ENCODE measurements at regions not wholly inside any gene's neighbourhood (a gene's known extent, or its start where the extent isn't known, plus 50 kb on each side); places are given as distances from the start of the nearest gene placed in this dataset.

DNA sequence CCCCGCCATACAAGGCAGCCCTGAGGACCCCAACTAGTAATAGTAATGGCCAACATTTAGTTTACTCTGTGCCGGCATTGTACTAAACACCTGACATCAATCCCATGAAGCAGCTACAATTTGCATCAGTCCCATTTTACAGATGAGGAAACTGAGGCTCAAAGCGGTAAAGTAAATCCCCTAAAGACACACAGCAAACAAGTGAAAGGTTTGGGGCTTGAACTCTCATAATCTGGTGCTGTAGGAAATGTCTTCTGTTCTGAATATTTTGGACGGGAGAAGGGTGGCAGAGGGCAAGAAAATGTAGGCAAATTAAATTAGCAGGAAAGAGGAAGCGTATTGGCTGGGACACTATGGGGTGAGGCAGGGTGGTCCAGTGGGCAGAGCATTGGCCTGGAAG, 160.3 kb upstream of the SYT13 start:
- DNase-seq (ENCODE audit: low read depth in 4 of 4, low spot score in 1 of 4), result no peak

DNA sequence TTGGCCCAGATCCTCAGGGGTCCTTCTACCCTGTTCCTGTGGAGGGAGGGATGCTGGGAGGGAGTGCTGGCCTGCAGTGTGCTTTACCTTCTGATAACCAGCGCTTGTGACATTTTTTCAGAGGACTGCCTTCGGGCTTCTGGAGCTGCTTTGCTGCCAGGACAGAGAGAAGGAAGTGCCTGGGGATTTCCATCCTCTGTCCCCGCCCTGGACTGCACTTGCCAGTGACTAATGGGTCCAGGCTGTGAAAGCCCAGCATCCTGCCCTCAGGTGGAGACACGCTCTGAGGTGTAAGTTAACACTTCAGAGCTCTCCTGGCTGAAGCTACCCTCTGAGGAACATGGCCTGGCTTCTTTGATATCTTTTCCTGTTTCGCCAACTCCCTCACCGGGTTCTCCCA, 158.7 kb upstream of the SYT13 start:
- no peak for DNase-seq (ENCODE audit: low read depth in 4 of 4, low spot score in 1 of 4)

DNA sequence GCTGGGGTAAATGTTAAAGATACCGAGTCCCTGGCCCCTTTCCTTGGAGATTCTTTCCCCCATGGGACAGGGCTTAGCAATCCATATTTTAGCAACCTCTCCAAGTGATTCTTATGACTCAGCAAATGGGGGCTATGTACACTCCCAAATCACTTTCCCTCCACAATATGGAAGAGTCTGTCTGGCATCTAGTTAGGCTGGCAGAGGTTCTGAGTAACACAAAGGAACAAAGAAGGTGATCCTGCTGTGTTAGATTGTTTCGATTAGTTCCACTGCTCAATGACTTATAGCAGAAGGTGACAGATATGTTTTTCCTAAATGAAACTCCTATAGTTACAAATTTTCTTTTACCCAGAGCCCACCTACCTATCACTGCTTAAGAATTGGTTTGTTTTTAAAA, 154.0 kb upstream of the SYT13 start:
- no peak for DNase-seq (ENCODE audit: low read depth in 4 of 4, low spot score in 1 of 4)

DNA sequence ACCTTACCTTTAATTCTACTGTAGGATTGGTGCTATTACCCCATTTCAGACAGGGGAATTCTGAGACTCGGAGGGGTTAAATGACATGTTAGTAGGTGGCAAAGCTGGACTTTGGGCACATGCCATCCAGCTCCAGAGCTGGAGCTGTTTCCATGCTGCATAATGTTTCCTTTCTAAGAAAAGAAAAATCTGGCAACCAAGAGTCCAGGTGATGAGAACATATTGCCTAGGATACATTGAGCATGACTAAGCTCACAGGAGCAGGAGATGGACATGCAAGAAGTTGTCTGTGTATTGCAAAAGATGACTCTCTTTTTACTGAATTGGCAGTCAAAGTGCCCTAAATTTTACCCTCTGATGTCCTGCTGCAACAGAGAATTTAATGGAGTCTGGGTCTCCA, 150.8 kb upstream of the SYT13 start:
- DNase-seq (ENCODE audit: low read depth in 4 of 4, low spot score in 1 of 4), result no peak

DNA sequence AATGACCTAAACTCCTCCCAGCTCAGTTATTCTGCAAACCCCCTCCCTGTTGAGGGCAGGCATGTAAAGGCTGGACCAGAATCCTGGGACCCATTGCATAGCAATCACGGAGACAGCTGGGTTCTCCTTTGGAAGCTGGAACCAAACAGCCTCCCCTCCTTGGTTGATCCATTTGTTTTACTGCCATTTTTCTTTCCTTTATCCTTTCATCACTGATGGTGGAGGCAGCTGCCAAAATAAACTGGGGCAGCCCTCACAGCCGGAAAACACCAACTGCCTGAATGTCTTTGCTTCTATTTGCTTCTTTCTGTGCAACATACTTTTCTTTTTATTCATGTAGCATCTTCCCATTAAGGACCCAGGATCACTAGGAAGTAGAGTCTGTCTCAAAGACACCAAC, 150.0 kb upstream of the SYT13 start:
- DNase-seq (ENCODE audit: low read depth in 4 of 4, low spot score in 1 of 4), result no peak

DNA sequence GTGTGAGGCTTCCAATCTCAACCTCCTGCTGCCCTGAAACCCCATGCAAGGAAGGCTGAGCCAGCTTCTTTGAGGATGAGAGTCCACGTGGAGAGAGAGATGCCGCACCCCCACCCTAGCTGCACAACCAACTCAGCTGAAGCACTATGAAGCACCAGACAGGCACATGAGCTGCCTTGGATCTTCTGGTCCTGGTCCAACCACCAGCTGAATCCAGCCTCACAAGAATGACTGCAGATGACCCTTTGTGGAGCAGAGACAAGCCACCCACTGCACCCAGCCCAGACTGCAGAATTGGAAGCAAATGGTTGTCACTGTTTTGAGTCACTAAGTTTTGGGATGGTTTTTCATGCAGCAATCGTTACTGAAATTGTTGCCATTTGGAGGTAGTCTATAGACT, 149.6 kb upstream of the SYT13 start:
- no peak for DNase-seq (ENCODE audit: low read depth in 4 of 4, low spot score in 1 of 4)

DNA sequence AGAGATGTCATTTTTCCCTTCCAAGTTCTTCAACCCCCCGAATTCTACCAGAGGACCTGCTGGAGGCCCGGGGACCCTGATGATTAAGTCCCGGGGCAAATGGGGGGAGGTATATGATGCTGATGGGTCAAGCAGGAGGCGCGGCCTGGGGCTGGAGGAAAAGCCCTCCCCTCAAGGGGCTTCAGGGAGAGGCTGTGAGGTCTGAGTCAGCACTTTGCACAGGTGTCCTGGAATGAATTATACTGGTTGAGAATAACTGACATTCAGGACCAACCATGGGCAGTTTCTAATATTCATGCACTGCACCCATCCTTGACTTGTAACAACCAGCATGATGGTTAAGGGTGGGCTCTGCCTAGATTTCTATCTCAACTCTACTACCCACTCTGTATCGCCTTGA, 146.8 kb upstream of the SYT13 start:
- no peak for DNase-seq (ENCODE audit: low read depth in 4 of 4, low spot score in 1 of 4)

DNA sequence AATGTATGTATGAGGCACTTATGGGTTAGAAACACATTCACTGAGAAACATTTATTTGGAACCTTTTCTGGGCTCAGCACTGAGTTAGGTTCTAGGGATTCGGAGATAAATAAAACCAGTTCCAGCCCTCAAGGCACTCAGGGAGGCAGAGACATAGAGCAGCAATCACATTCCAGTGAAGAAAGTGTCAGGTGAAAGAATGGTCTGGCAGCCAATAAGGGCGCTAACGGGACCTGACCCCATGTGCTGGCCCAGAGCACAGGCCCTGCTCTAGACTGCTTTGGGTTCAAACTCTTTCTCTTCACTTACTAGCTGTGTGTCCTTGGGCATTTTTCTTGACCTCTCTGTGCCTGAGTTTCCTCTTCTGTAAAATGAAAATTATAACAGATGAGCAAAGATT, 146.0 kb upstream of the SYT13 start:
- DNase-seq (ENCODE audit: low read depth in 4 of 4, low spot score in 1 of 4), result no peak

DNA sequence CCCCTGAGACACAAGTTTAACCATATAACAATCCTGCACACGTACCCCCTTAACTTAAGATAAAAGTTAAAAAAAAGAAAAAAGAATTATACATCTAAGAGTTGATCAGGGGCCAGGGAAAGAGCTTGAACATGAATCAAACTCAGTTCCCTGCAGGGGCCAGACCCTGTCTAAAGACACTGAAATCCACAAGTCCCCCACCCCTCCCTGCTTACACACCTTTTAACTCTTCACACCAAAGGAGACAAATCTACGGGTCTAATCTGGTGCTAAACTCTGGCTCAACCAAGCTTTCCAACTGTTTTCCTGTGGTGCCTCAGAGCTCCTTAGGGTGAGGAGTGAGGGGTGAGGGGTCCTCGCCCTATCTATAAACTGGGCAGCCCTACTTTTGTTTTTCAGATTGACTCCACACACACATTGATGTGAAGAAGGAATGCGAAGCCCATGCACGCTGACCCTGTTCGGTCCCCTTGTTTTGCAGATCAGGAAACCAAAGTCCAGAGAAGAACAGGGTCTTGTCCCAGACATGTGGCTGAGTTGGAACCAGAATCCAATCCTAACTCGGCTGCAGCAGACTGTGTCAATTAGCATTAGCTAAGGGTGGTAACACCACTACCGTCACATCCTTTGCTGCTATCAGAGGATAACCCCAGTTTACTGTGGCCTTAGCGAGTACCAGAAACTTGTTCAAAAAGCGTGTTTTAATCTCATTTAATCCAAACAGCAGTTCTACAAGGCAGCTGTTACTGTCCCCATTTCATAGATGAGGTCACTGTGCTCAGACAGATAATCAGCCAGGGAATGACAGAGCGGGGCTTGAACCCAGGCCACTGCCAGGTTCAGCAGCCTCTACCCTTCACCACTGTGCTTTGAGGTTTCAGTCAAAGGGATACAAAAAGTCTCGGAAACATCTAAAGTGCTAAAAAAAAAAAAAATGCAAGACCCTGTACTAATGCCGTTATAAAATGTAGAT, 145.2 kb upstream of the SYT13 start:
- no peak for DNase-seq (ENCODE audit: low read depth in 4 of 4, low spot score in 1 of 4)

DNA sequence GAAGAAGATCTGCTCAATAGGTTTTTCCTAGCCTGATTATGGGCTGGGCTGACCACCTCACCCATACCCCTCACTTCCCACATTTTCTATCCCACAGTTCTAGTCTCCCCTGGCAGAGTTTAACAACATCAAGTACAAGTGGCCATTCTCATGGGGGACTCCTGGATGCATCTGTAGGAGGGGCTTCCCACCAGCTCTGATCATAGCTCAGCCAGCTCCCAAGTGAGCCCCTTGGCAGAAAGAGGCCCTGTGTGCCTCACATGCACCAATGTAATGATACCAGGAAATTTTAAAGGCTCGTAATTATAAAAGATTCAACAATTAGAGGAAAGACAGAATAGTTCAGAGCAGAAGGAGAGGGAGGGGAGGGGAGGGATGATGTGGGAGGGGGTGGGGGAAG, 144.2 kb upstream of the SYT13 start:
- no peak for DNase-seq (ENCODE audit: low read depth in 4 of 4, low spot score in 1 of 4)

DNA sequence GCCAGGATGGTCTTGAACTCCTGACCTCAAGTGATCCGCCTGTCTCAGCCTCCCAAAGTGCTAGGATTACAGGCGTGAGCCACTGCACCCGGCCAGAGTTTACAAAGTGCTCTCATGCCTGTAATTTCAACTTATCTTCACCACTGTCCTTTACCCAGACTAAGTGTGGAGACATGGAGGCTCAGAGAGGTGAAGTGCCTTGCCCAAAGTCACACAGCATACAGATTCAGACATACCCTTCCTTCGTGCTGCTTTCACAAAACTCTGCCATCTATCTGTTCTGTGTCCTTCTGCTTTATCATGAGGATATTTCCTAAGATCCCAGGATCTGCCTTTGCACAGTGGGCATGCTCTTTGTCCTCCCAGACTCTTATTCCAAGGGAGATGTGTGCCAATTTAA, 143.6 kb upstream of the SYT13 start:
- no peak for DNase-seq (ENCODE audit: low read depth in 4 of 4, low spot score in 1 of 4)

DNA sequence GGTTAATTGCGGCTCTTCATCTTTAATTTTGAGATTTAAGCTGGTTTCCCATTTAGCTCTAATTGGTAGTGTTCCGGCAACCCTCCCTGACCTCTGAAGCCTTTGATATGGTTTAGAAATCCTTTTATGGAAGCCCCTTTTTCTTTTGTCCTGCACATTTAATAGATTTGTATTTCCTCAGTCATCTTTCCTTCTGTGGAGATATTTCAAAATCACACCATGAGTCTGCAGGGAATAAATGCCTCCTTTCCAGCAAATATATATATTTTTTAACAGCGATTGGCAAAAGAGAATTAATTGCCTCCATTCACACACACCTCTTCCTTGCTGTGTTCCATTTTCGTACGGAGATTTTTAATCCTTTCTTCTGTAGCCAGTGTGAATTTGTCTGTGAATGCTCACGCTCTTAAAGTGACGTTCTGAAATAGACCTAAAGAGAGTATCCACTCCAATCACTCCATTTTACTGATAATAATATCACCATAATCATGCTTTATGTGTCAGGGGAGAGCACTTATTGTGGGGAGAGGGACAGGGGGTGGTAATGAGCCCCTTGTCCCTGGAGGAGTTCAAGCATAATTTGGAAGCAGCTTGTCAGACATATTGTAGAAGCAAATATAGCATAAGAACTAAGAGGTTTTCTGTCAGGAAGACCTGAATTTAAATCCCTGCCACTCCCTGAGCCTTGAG, 142.5 kb upstream of the SYT13 start:
- no peak for DNase-seq (ENCODE audit: low read depth in 4 of 4, low spot score in 1 of 4)

DNA sequence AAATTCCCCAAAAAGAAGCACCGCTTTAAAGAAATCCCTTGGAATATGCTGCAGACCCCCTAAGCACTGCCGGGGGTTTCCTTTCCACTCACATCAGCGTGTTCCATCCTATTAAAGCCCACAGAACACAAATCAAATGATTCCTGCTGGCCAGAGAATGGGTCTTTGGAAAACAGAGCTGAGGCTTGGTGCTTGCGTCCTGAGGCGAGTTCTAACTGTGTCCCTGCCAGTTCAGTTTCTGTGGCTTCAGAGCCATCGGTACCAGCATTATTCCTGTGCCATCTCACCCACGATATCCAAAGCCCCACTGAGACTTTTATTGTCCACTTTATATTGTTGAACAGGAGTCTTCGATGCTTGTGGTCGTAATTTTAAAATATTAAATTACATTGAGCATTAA, 142.0 kb upstream of the SYT13 start:
- DNase-seq (ENCODE audit: low read depth in 4 of 4, low spot score in 1 of 4), result no peak

DNA sequence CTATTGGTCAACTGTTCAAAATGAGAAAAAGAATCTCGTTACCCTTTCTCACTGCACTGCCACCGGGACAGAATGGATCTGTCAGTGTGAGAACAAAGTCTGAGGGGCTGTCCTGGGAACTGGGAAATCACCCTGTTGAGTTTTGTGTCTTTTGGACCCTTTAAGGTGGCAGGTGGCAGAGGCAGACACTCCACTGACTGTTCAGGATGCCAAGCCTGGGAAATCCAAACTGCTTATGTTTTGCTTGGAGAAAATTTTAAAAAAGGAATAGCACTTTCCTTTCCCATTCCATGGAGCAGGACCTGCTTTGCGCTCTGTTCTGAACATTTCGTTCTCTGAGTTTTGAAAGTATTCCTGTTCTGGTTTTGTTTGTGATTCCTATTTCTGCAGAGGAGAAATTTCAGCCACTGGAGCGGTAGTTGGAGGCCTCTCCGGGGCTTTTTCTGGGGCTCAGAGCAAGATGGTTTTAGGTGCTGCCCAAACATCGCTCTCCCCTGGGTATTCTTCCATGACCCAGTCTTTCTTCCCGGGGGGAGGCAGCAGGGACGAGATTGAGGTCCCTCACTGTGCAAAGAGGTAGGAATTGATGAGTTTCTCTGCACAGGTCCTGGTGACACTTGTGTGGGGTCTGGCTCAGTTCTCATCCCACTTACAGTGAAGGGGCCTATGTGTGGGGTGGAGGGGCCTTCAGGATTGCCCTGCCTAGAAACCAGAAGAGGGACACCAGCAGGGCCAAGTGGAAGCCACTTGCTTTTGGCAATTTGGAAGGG, 138.5 kb upstream of the SYT13 start:
- no peak for DNase-seq (ENCODE audit: low read depth in 4 of 4, low spot score in 1 of 4)

DNA sequence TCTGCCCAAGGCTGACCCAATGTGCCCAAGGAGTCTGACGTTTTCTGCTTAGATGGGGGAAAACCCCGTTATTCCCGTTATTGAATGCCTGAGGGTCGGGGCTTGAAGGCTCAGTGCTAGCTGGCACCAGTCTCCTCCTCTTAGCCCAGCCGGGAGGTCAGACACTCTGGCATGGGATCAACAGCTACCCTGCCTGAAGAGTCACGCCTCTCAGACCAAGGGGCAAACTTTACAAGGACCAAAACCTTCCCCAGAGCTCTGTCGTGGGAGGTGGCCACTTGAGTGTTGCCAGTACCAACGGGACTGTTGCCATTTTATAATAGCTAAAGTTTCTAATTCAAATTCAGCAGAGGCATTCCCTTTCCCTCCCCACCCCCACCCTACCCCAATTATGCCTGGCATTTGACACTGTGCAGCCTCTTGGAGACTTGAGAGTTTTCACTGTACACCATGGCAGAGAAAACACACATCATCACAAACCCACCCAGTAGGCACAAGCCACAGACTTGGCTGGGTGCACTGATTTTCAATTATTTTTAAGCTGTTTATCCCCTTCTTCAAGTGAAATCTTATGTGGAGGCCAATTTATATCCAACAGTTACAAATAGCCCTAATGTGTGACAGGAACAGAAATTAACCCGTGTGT, 137.5 kb upstream of the SYT13 start:
- DNase-seq (ENCODE audit: low read depth in 4 of 4, low spot score in 1 of 4), result no peak

DNA sequence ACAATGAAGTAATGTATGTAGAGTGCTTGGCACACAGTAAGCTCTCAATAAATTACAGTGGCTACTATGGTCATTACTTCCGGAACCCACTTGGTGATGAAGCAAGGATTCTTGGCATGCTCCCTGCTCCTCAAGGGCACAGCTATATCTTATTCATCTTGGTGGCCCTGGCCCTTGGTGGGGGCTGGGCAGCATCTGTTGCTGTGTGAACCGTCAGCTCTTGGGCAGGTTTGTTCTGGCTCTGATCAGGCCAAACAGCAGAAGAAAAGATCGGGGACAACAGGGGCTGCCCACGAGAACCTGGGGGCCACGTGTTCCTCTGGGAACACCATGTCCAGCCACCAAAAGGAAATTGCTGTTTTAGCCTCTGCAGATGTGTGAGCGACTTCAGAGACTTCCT, 136.9 kb upstream of the SYT13 start:
- no peak for DNase-seq (ENCODE audit: low read depth in 4 of 4, low spot score in 1 of 4)

DNA sequence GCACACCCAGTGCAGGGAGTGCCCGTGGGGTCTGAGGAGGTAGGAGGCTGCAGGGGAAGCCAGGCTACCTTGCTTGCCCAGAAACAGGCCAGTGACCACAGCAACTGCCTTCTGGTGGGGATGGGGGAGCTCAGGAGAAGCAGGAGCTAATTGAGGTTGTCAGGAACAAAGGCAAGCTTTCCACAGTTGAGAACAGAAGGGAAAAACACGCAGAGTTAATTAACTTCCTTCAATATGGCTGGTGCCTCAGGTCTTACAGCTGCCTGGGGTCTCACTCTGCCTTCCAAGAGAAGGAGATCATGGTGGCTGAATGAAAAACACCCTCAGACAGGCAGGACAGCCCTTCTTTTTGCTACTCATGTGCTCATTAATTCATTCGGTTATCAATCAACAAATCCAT, 127.9 kb upstream of the SYT13 start:
- DNase-seq (ENCODE audit: low read depth in 4 of 4, low spot score in 1 of 4), result no peak

DNA sequence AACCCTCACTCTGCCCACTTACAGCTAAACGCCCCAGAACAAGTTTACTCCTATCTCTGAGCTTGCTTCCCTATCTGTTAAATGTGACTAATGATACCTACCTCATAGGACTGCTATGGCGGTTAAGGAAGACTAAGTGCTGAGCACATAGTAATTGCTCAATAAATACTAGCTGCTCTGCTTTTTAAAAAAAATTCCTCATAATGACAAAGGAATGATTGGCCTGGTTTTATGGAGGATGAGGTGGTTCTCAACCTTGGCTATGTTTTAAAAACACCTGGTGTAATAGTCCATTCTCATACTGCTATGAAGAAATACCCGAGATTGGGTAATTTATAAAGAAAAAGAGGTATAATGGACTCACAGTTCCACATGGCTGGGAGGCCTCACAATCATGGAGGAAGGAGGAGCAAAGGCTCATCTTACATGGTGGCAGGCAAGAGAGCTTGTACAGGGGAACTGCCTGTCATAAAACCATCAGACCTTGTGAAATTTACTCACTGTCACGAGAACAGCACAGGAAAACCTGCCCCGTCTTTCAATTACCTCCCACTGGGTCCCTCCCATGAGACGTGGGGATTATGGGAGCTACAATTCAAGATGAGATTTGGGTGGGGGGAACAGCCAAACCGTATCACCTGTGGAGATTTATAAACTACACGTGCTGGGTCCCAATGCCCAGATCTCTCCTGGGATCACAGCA, 127.2 kb upstream of the SYT13 start:
- DNase-seq (ENCODE audit: low read depth in 4 of 4, low spot score in 1 of 4), result no peak

DNA sequence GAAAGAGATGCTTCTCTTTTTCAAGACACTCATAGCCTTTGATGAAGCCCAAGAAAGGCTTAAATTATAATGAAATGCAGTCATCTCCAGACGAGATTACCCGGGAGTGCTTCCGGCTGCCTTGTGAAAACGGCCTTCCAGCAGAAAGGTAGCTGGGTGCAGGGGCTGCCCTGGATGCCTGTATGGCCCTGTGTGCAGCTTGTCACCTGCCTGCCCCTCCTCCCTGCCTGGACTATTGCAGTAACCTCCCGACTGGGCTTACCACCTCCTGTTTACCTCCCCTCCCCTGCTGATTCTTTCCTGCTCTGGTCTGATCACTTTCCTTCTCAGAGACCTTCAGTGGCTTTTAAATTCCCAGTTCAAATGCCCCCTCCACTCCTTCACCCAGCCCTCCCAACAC, 126.4 kb upstream of the SYT13 start:
- DNase-seq (ENCODE audit: low read depth in 4 of 4, low spot score in 1 of 4), result no peak

DNA sequence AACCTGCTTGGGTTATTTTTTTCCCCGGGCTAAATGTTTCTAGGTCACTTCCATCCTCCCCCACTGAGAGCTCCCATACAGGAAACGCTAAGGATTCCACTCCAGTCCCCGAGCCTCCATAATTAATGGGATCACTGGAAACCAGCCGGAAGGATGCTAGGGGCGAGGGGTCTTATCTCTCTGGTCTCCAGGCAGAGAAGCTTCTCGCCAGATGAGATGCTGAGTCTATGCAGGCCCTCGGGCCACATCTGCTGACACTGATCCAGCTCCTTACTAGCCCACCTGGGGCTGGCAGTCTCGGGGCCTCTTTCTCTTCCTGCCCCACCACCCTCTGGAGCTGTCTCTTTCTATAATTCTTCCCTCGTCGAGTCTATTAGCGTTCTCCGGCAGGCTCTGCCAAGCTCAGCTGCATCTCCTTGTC, 125.9 kb upstream of the SYT13 start:
- DNase-seq (ENCODE audit: low read depth in 4 of 4, low spot score in 1 of 4), result no peak
